ENCODE measurements at regions not wholly inside any gene's neighbourhood (a gene's known extent, or its start where the extent isn't known, plus 50 kb on each side); places are given as distances from the start of the nearest gene placed in this dataset.

GRCh38 chr1:39141925-39142324 lies 62.6 kb upstream of the MACF1 start:
- DNase-seq, result no peak
- Mint-ChIP-seq H3K4me3 (no peak overlapping the region), H3K27me3 (no peaks in the 10 kb centered on the region), H3K4me1 (no peaks in the 10 kb centered on the region), H3K27ac (no peak overlapping the region), H3K9me3 (ENCODE audit: insufficient read depth) (no peaks in the 10 kb centered on the region)
- H3K36me3 ChIP-seq (replicated peaks in 1 of 2; ENCODE audit: control extremely low read depth in 1 of 2, control insufficient read depth in 1 of 2, extremely low read depth in 1 of 2, insufficient read depth in 2 of 2, low read length in 1 of 2), result no peaks in the 10 kb centered on the region
- H3K79me2 ChIP-seq (ENCODE audit: control insufficient read depth, insufficient read depth, low read length), result no peaks in the 10 kb centered on the region
- ATAC-seq (ENCODE audit: low read depth), result no peak
- no peak overlapping the region for H3K4me3 ChIP-seq (ENCODE audit: control extremely low read depth in 1 of 5, extremely low read depth in 1 of 5, insufficient read depth in 1 of 5, low read depth in 2 of 5, low read length in 4 of 5)
- H3K9me3 ChIP-seq (ENCODE audit: control extremely low read depth in 1 of 3, control insufficient read depth in 2 of 3, insufficient read depth in 1 of 3, low read length in 2 of 3), result no peaks in the 10 kb centered on the region
- no peaks in the 10 kb centered on the region for H3K27me3 ChIP-seq (replicated peaks in 1 of 4; ENCODE audit: control extremely low read depth in 1 of 4, control insufficient read depth in 3 of 4, insufficient read depth in 4 of 4, low read length in 3 of 4)
- CTCF ChIA-PET, result interaction anchor here (1.2 to 1.4 kb wide), 2 partner anchors 43 to 50 kb away, joined by 3 read pairs; no protein-coding TSS in a partner anchor
- POLR2A ChIA-PET, result no interaction called here
- H3K4me1 ChIP-seq (ENCODE audit: control insufficient read depth in 2 of 2, insufficient read depth in 2 of 2, low read length in 2 of 2), result no peaks in the 10 kb centered on the region
- no peak overlapping the region for H3K9ac ChIP-seq (ENCODE audit: low read length)
- no peak overlapping the region for H3K4me2 ChIP-seq (replicated peaks; ENCODE audit: low read depth, low read length, poor library complexity, severe bottlenecking)
- no peaks in the 10 kb centered on the region for H4K20me1 ChIP-seq (ENCODE audit: control insufficient read depth, insufficient read depth, low read length, poor library complexity, severe bottlenecking)
- intact Hi-C loops (cut with micrococcal nuclease), result no loop called here
- no CpG with 5 or more reads among the region's 1 CpG for WGBS (ENCODE audit: insufficient coverage)
- TF ChIP-seq CTCF (IDR thresholded peaks at IDR 0.05) (no peak), EZH2 (IDR thresholded peaks at IDR 0.05; ENCODE audit: borderline replicate concordance, insufficient read depth, low read depth, low read length, poor library complexity, severe bottlenecking) (no peak)
- H3K27ac ChIP-seq (ENCODE audit: low read length in 2 of 2), result no peak overlapping the region
- no peak overlapping the region for H2AFZ ChIP-seq (ENCODE audit: insufficient read depth, low read depth, low read length, poor library complexity, severe bottlenecking)

- ChIA-PET CTCF (interaction anchor here (1.2 to 1.4 kb wide), 2 partner anchors 44 to 49 kb away, joined by 3 read pairs; no protein-coding TSS in a partner anchor), POLR2A (no interaction called here)
- H3K4me1 ChIP-seq (ENCODE audit: control insufficient read depth in 2 of 2, insufficient read depth in 2 of 2, low read length in 2 of 2), result no peaks in the 10 kb centered on the region
- 83% methylated on average over 2 of the region's 3 CpGs for WGBS (ENCODE audit: insufficient coverage)
- no peak overlapping the region for H3K27ac Mint-ChIP-seq
- no peaks in the 10 kb centered on the region for H3K79me2 ChIP-seq (ENCODE audit: control insufficient read depth, insufficient read depth, low read length)
- no peak for TF ChIP-seq CTCF (IDR thresholded peaks at IDR 0.05)
- TF ChIP-seq EZH2 (IDR thresholded peaks at IDR 0.05; ENCODE audit: borderline replicate concordance, insufficient read depth, low read depth, low read length, poor library complexity, severe bottlenecking), result no peak
- H3K4me3 Mint-ChIP-seq, result no peak overlapping the region
- no peak overlapping the region for H3K4me3 ChIP-seq (ENCODE audit: control extremely low read depth in 1 of 5, extremely low read depth in 1 of 5, insufficient read depth in 1 of 5, low read depth in 2 of 5, low read length in 4 of 5)
- ATAC-seq (ENCODE audit: low read depth) (no peak), DNase-seq (no peak)
- no peaks in the 10 kb centered on the region for H4K20me1 ChIP-seq (ENCODE audit: control insufficient read depth, insufficient read depth, low read length, poor library complexity, severe bottlenecking)
- no peaks in the 10 kb centered on the region for H3K9me3 ChIP-seq (ENCODE audit: control extremely low read depth in 1 of 3, control insufficient read depth in 2 of 3, insufficient read depth in 1 of 3, low read length in 2 of 3)
- H3K27me3 Mint-ChIP-seq, result no peaks in the 10 kb centered on the region
- H3K4me1 Mint-ChIP-seq, result no peaks in the 10 kb centered on the region
- H3K36me3 ChIP-seq (replicated peaks in 1 of 2; ENCODE audit: control extremely low read depth in 1 of 2, control insufficient read depth in 1 of 2, extremely low read depth in 1 of 2, insufficient read depth in 2 of 2, low read length in 1 of 2), result no peaks in the 10 kb centered on the region
- no peak overlapping the region for H2AFZ ChIP-seq (ENCODE audit: insufficient read depth, low read depth, low read length, poor library complexity, severe bottlenecking)
- no peak overlapping the region for H3K27ac ChIP-seq (ENCODE audit: low read length in 2 of 2)
- intact Hi-C loops (cut with micrococcal nuclease), result no loop called here
- no peaks in the 10 kb centered on the region for H3K27me3 ChIP-seq (replicated peaks in 1 of 4; ENCODE audit: control extremely low read depth in 1 of 4, control insufficient read depth in 3 of 4, insufficient read depth in 4 of 4, low read length in 3 of 4)
- no peaks in the 10 kb centered on the region for H3K9me3 Mint-ChIP-seq (ENCODE audit: insufficient read depth)
- H3K9ac ChIP-seq (ENCODE audit: low read length), result no peak overlapping the region
- no peak overlapping the region for H3K4me2 ChIP-seq (replicated peaks; ENCODE audit: low read depth, low read length, poor library complexity, severe bottlenecking)
Observed at GRCh38 chr1:39142401-39143060, 62.0 kb upstream of the MACF1 start.

Data from B cell (primary cell).